Suppressor macrophage treated with lipopolysaccharide for 4 hours (primary cell): ENCODE measurements at regions not wholly inside any gene's neighbourhood (a gene's known extent, or its start where the extent isn't known, plus 50 kb on each side); places are given as distances from the start of the nearest gene placed in this dataset.

Experiments
- DNase-seq: peaks from one replicate; pipeline ENCODE4 v3.0.0-alpha.2; 2020

- DNase-seq, result peak; percentile 20
These were observed 121.4 kb downstream of the FAM43A start for GRCh38 chr3:194806991-194807630.

DNA sequence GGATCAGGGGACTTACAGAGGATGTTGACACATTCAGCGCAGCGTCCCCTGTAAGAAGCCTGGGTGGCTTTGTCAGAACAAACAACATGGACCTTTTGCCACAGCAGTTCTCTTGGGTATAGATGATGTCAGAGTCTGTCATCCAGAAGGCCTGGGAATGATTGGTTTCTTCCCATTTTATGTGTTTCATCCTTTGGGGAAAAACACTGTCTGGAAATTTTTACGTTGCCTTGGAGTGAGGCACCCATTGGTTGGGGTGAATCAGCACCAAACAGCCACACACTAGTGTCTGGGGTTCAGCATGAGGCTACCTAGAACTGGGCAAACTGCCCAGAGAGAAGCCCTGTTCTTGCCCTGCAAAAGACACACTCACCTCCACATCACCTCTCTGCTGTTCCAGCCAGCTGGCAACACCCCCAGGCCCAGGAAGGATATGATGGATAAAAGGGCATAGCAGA lies 123.0 kb downstream of the FAM43A start:
- DNase-seq, result no peak

DNA sequence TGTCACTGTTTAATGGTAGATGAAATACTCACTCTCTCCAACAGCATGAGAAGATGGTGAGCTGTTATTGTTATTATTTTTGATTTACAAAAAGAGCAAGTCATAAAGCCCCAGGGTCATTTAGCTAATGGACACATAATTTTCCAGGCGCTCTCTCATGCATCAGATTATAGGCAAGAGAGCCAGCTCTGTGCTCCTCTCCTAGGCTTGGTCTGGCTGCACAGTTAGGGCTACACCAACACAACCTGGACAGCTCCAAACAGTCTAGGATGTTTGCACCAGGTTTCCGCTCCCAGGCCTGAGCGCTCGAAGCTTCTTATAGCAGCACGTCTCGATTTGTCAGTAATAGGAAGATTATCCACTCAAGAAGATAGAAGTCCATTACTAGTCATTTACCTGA lies 123.7 kb downstream of the FAM43A start:
- DNase-seq, result no peak

DNA sequence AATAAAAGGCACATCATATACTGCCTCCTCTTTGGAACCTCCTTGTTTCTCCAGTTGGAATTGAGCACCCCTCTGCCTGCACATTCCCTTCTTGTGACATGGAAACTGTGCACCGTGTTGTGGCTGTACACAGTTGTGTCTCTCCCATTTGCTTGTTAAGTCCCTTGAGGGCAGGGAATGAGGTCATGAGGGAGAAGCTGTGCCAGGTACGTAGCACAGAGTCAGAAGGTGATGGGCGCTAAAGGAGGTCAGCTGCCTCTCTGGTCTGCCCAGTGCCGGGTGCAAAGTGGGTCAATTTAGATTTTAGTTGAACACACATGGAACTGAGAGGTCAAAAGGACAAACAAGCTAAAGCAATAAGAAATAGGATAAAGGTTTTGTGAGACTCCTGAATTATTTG lies 124.4 kb downstream of the FAM43A start:
- DNase-seq, result no peak

DNA sequence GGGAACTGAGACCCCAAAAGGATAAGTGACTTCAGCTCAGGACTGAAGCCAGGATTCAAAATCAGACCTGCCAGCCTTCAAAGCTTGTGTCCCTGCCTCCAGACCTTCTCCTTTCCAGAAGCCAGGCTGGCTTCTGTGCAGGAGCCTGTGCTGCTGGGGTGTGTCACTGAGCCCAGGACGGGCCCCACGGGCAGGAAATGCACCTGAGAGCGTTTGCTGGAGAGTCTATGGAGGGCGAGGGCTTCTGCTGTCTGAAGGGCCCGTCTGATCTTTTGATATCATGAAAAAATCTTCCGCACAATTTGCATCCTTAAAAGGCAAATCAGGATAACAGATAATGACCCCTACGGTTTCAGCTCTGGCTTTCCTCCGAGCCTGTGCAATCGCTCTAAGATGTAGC lies 125.4 kb downstream of the FAM43A start:
- DNase-seq, result no peak

DNA sequence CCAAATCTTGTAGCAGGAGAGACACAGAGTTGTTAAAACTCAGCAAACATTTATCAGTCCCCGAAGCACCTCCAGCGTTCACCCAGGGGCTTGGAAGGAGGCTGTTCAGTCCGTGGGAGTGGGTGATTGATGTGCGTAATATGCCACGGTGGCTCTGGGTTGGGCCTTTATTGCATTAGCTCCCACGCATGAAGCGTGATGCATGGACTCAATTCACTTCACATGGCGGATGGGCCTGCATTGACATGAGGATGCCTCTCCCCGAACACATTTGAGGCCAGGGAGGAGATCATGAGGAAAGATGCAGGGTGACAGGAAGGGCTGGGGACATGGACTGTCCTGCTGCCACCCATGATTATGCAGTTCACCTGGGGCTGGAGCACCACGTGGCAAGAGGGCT lies 126.5 kb downstream of the FAM43A start:
- no peak for DNase-seq

DNA sequence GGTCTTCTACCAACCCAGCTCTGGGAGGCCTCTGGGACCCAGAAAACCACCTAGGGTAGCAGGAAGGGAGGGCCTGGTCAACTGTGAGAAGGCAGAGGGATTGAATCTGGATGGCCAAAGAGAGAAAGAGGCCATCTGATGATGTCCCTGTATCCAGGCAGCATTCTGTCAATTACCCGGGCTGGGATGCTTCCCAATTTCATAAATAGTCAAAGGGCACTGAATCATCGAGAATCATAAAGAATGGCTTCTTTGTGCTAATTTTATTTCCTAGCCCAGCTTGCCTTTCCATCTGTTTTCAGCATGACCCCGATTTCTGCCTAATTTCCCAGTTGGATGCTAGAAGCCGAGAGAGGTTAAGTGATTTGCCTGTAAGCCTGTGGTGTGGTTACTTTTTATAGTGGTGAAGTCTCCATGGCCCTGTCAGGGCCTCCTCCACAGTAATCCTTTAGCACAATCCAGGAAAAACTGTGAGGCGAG lies 129.2 kb downstream of the FAM43A start:
- no peak for DNase-seq

DNA sequence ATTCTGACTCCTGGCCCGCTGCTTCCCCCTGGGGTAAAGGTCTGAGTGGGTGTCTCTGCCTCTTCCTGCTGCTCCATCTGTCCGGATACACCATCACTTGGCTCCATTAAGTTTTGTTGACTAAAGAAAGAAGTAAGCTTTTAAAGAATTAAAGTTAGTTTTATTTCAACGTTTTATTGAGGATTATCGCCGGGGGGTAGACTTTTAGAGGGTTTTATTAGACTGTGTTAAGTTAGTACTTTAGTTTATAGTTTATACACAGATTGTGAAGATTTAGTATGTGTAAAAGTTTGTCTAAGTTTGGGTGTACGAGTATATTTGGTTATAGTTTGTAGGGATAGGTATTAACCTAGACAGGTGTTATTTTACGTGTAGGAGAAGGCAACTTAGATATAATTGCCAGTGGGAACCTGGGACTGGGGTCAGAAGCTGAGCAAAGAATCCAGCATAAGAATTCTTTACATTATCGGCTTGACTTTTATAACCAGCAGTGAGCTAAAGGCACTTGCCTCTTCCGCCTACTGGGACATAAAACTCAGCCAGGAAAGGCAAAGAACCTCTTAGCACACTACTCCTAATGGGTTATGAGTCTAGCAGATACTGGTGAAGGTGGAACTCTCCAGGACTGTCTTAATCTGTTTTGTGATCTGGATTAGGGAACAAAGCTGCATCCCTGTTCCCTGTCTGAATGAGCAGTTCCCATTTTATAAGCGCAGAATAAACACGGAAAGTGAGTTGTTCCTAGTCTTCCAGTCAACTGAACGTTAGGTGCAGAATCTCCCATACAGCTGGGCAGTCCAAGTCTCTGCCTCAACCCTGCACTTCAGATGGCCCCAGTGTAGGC lies 131.3 kb downstream of the FAM43A start:
- no peak for DNase-seq

- DNase-seq, result no peak
These were observed 131.9 kb downstream of the FAM43A start for GRCh38 chr3:194817592-194817930.

- DNase-seq, result no peak
These were observed 132.3 kb downstream of the FAM43A start for GRCh38 chr3:194817936-194818335.

DNA sequence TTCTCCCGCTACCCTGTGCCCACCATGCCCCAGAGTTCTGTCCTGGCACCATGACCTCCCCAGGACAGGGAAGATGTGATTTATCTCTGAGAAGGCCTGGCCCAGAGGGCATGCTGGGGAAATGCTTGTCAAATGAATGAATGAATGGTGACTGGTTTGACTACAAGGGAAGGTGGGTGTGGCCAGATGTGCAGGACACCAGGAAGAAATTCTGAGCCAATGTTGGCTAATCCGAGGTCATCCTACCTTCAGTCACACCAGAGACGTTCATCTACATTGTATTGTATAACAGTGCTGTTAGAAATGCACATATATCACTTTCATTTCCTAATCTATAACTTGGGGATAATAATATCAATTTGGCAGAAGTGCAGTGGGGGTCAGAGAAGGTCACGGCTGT lies 138.4 kb downstream of the FAM43A start:
- no peak for DNase-seq

GRCh38 chr3:194824701-194825111 lies 139.0 kb downstream of the FAM43A start:
- no peak for DNase-seq

DNA sequence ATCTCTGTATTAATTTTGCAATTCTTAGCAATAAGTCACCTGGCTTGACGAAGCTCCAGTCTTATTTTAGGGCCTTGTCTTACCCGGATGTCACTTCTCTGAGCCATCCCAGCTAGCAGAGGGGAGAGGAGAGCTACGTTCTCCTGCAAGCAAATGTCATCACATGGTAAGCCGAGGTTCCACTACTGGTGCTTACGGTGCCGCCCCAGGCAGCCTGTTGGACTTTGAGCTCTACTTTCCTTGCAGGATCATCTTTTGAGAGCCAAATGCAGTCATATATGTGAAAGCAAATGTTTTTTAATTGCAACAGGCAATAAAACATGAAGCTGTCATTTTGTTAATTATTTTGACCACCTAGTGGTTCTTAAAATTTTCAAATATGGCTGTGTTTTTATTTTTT lies 140.9 kb downstream of the FAM43A start:
- DNase-seq, result no peak

DNA sequence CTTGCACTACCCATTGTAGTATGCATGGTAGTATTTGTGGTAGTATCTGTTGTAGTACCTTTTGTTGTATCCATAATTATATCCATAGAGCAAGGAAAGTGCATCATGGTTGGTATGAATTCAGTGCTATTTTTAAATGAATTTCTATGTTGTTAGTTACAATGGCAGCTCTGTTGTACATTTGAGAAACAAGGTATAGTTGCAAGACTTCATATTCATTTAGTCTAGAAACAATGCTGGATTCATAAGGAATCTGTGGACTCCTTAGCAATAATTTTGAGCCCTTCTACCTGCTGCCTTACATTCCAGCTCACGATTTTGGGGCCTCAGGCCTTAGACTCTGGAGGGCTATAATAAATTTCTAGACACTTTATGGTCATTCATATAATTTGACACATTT lies 141.8 kb downstream of the FAM43A start:
- DNase-seq, result no peak

- no peak for DNase-seq
These were observed 142.4 kb downstream of the FAM43A start for GRCh38 chr3:194828116-194828515.

- no peak for DNase-seq
These were observed 143.2 kb downstream of the FAM43A start for GRCh38 chr3:194828926-194829325.

DNA sequence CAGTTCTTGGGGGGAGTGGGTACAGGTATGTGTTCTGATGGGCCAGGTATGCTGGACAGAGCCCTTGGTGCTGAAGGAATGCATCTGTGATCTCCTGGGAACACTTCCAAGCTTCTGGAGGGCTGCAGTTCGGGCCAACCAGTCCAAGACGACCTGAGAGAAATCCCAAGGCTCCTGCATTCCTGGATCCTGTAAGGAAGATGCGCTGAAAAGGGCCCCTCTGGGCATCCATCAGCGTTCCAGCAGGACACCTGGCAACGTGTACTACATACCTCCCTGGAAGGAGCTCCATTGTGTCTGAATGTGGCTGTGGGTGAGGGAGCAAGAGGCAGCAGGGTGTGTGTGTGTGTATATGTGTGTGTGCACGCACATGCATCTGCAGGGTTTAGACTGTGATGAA lies 144.7 kb downstream of the FAM43A start:
- DNase-seq, result no peak

GRCh38 chr3:194830978-194831377 lies 145.3 kb downstream of the FAM43A start:
- DNase-seq, result no peak

- no peak for DNase-seq
These were observed 146.8 kb downstream of the FAM43A start for GRCh38 chr3:194832346-194833104.

DNA sequence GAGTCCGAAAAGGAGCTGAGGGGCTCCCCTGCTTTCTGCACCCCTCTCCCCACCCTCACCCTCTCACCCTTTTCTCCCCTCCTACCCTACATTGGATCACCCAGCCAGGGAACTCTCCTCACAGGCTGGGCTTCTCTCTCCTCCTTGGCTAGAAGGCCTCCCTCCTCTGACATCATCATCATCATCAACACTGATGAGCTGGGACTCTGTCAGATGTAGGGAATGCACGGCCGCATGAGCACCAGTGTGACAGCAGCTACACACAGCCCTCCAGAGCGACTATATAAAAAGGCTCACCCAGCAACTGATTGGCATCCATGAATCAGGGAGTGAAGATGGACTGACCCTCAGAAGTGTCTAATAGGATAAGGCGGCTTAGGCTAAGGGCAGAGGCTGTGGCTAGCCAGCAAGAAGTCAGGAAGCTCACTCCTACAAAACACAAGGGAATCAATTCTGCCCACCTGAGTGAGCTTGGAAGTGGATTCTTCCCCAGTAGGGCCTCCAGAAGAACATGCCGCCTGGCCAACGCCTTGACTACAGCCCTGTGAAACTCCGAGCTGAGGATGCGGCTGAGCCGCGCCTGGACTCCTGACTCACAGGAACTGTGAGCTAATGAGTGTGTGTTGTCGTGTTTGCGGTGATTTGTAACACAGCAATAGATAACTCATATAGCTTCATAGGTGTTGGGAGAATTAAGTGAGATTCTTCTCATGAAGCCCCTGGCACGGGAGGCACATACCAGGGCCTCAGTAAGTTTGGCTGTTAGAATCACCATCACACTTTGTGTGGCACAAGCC lies 147.6 kb downstream of the FAM43A start:
- DNase-seq, result no peak

GRCh38 chr3:194836661-194837060 lies 151.0 kb downstream of the FAM43A start:
- DNase-seq, result no peak

GRCh38 chr3:194837457-194838127 lies 151.9 kb downstream of the FAM43A start:
- DNase-seq, result no peak
